WTC11 (cell line): ENCODE measurements at regions not wholly inside any gene's neighbourhood (a gene's known extent, or its start where the extent isn't known, plus 50 kb on each side); places are given as distances from the start of the nearest gene placed in this dataset.

Source experiments
- ATAC-seq: fragments of 200-7000 bp; cut with Tn5 transposase; 2 replicates; pipeline ENCODE4 v1.10.0; 2021; ENCODE audit warnings: mild to moderate bottlenecking, moderate library complexity
- CTCF ChIA-PET: fragments of 300-600 bp; sonication (Branson Sonifier 250); formaldehyde crosslinking; loops from one replicate; lab custom pipeline; 2021; ENCODE audit warnings: antibody characterized with exemption; lab: Charles Lee
- POLR2A ChIA-PET: fragments of 350-600 bp; sonication (Branson Sonifier 250); formaldehyde crosslinking; loops from one replicate; lab custom pipeline; 2021; ENCODE audit warnings: antibody characterized with exemption; lab: Charles Lee
- DNase-seq: peaks from one replicate; pipeline ENCODE4 v3.0.0; 2021; ENCODE audit warnings: low spot score
- H3K27ac Mint-ChIP-seq: 2 replicates; pipeline ENCODE4 v1.8.0; 2021; ENCODE audit warnings: mixed read lengths
- H3K27me3 Mint-ChIP-seq: 2 replicates; pipeline ENCODE4 v1.8.0; 2021; ENCODE audit warnings: low read depth, mild to moderate bottlenecking, moderate library complexity, mixed read lengths
- H3K36me3 Mint-ChIP-seq: 2 replicates; pipeline ENCODE4 v1.8.0; 2021; ENCODE audit warnings: mixed read lengths
- H3K4me1 Mint-ChIP-seq: 2 replicates; pipeline ENCODE4 v1.8.0; 2022; ENCODE audit warnings: mixed read lengths
- H3K4me3 Mint-ChIP-seq: 2 replicates; pipeline ENCODE4 v1.8.0; 2021; ENCODE audit warnings: mild to moderate bottlenecking, moderate library complexity, mixed read lengths
- H3K9me3 Mint-ChIP-seq: 2 replicates; pipeline ENCODE4 v1.8.0; 2021; ENCODE audit warnings: mixed read lengths
- ATF1 ChIP-seq: sonication (generic); formaldehyde crosslinking; IDR thresholded peaks from 2 replicates; pipeline ENCODE4 v1.8.1; 2023; ENCODE audit warnings: mild to moderate bottlenecking, moderate library complexity, missing genetic modification reagents
- ATF6 ChIP-seq: sonication (generic); formaldehyde crosslinking; IDR thresholded peaks from 2 replicates; pipeline ENCODE4 v1.8.1; 2023; ENCODE audit warnings: mild to moderate bottlenecking, missing genetic modification reagents
- E2F5 ChIP-seq: sonication (generic); formaldehyde crosslinking; IDR thresholded peaks from 2 replicates; pipeline ENCODE4 v1.8.1; 2022; ENCODE audit warnings: mild to moderate bottlenecking, moderate library complexity, missing genetic modification reagents
- ELF4 ChIP-seq: sonication (generic); formaldehyde crosslinking; IDR thresholded peaks from 2 replicates; pipeline ENCODE4 v1.8.1; 2022; ENCODE audit warnings: low read depth, mild to moderate bottlenecking, moderate library complexity, missing genetic modification reagents
- ERG ChIP-seq: fragments of 250-450 bp; sonication (Bioruptor Pico); IDR thresholded peaks from 2 replicates; pipeline ENCODE4 v1.8.0; 2021; ENCODE audit warnings: mild to moderate bottlenecking
- ETV6 ChIP-seq: sonication (generic); formaldehyde crosslinking; IDR thresholded peaks from 2 replicates; pipeline ENCODE4 v1.8.1; 2022; ENCODE audit warnings: mild to moderate bottlenecking, missing genetic modification reagents
- FOXP4 ChIP-seq: sonication (generic); formaldehyde crosslinking; IDR thresholded peaks from 2 replicates; pipeline ENCODE4 v1.8.0; 2022; ENCODE audit warnings: mild to moderate bottlenecking, missing genetic modification reagents
- IRF2 ChIP-seq: sonication (generic); formaldehyde crosslinking; IDR thresholded peaks from 2 replicates; pipeline ENCODE4 v1.8.0; 2022; ENCODE audit warnings: low read depth, missing genetic modification reagents, borderline replicate concordance
- JAZF1 ChIP-seq: fragments of 250-450 bp; sonication (Bioruptor Pico); IDR thresholded peaks from 2 replicates; pipeline ENCODE4 v1.9.0; 2021; ENCODE audit warnings: moderate library complexity, mild to moderate bottlenecking, inconsistent platforms
- MLX ChIP-seq: sonication (generic); formaldehyde crosslinking; IDR thresholded peaks from 2 replicates; pipeline ENCODE4 v1.8.1; 2023; ENCODE audit warnings: mild to moderate bottlenecking, missing genetic modification reagents, moderate library complexity
- NFE2L1 ChIP-seq: sonication (generic); formaldehyde crosslinking; IDR thresholded peaks from 2 replicates; pipeline ENCODE4 v1.8.1; 2023; ENCODE audit warnings: missing genetic modification reagents
- RORB ChIP-seq: fragments of 250-450 bp; sonication (Bioruptor Pico); IDR thresholded peaks from 2 replicates; pipeline ENCODE4 v1.9.0; 2021; ENCODE audit warnings: mild to moderate bottlenecking
- SP1 ChIP-seq: sonication (generic); formaldehyde crosslinking; conservative IDR thresholded peaks from 2 replicates; pipeline ENCODE4 v1.8.1; 2022; ENCODE audit warnings: missing genetic modification reagents
- STAT6 ChIP-seq: sonication (generic); formaldehyde crosslinking; conservative IDR thresholded peaks from 2 replicates; pipeline ENCODE4 v1.8.1; 2023; ENCODE audit warnings: mild to moderate bottlenecking, low read depth, missing genetic modification reagents, moderate library complexity
- TCF7 ChIP-seq: sonication (generic); formaldehyde crosslinking; IDR thresholded peaks from 2 replicates; pipeline ENCODE4 v1.8.0; 2022; ENCODE audit warnings: mild to moderate bottlenecking, low read depth, missing genetic modification reagents, moderate library complexity
- USF1 ChIP-seq: sonication (generic); formaldehyde crosslinking; IDR thresholded peaks from 2 replicates; pipeline ENCODE4 v1.8.0; 2022; ENCODE audit warnings: mild to moderate bottlenecking, missing genetic modification reagents
- ZNF138 ChIP-seq: sonication (generic); formaldehyde crosslinking; conservative IDR thresholded peaks from 2 replicates; pipeline ENCODE4 v1.8.1; 2022; ENCODE audit warnings: mild to moderate bottlenecking, moderate library complexity, missing genetic modification reagents
- ZNF317 ChIP-seq: sonication (generic); formaldehyde crosslinking; IDR thresholded peaks from 2 replicates; pipeline ENCODE4 v1.8.1; 2023; ENCODE audit warnings: low read depth, mild to moderate bottlenecking, moderate library complexity, missing genetic modification reagents, borderline replicate concordance
- ZNF423 ChIP-seq: fragments of 250-450 bp; sonication (Bioruptor Pico); IDR thresholded peaks from 2 replicates; pipeline ENCODE4 v2.1.2; 2022; ENCODE audit warnings: mild to moderate bottlenecking, moderate library complexity
- ZNF671 ChIP-seq: fragments of 250-450 bp; sonication (Bioruptor Pico); IDR thresholded peaks from 2 replicates; pipeline ENCODE4 v1.8.0; 2021; ENCODE audit warnings: mild to moderate bottlenecking

GRCh38 chr1:36711480-36711879, 228.8 kb upstream of the CSF3R start:
- H3K9me3 Mint-ChIP-seq: no peaks in the 10 kb centered on the region
- H3K27ac Mint-ChIP-seq: no peak overlapping the region

GRCh38 chr1:36710951-36711350, 228.2 kb upstream of the CSF3R start:
- CTCF ChIA-PET: interaction anchor here (0.6 to 2.7 kb wide), 8 partner anchors 17 to 379 kb away, joined by 3 to 15 read pairs (median 4); no protein-coding TSS in a partner anchor
- Mint-ChIP-seq H3K27ac (no peak overlapping the region), H3K36me3 (no peaks in the 10 kb centered on the region), H3K27me3 (peaks cover 6% of the 10 kb centered on the region; the same call in 1 of the 2 replicates), H3K4me3 (no peak overlapping the region), H3K9me3 (no peaks in the 10 kb centered on the region), H3K4me1 (peaks cover 21% of the 10 kb centered on the region)
- DNase-seq: no peak
- TF ChIP-seq ZNF423 (CRISPR knock-in tag) (no peak), E2F5 (CRISPR knock-in tag) (no peak), ZNF671 (CRISPR knock-in tag) (no peak), MLX (no peak), ETV6 (no peak), USF1 (CRISPR knock-in tag) (no peak)
- no peak for ATAC-seq
- POLR2A ChIA-PET: no interaction called here

More at GRCh38 chr1:36711480-36711879, 228.8 kb upstream of the CSF3R start:
- POLR2A ChIA-PET: no interaction called here
- peak; percentile 50; the same call in 1 of the 2 replicates for ATAC-seq
- Mint-ChIP-seq H3K27me3 (peaks cover 6% of the 10 kb centered on the region; the same call in 1 of the 2 replicates), H3K36me3 (no peaks in the 10 kb centered on the region), H3K4me3 (no peak overlapping the region), H3K4me1 (peaks cover 21% of the 10 kb centered on the region)
- DNase-seq: no peak
- CTCF ChIA-PET: interaction anchor here (0.8 to 2.7 kb wide), 9 partner anchors 18 to 378 kb away, joined by 3 to 15 read pairs (median 4); no protein-coding TSS in a partner anchor
- no peak for TF ChIP-seq ZNF317 (CRISPR knock-in tag)
- no peak for TF ChIP-seq ZNF423 (CRISPR knock-in tag)
- TF ChIP-seq JAZF1 (CRISPR knock-in tag): no peak
- no peak for TF ChIP-seq TCF7 (CRISPR knock-in tag)
- no peak for TF ChIP-seq NFE2L1 (CRISPR knock-in tag)
- no peak for TF ChIP-seq ATF6 (CRISPR knock-in tag)
- no peak for TF ChIP-seq IRF2
- TF ChIP-seq SP1 (CRISPR knock-in tag): no peak
- TF ChIP-seq ETV6: no peak
- TF ChIP-seq ZNF138 (CRISPR knock-in tag): no peak

GRCh38 chr1:36709869-36710481, 227.3 kb upstream of the CSF3R start:
- H3K27me3 Mint-ChIP-seq: peaks cover 3% of the 10 kb centered on the region; the same call in 1 of the 2 replicates
- POLR2A ChIA-PET: no interaction called here
- no peak overlapping the region for H3K4me3 Mint-ChIP-seq
- ATAC-seq: no peak
- no peaks in the 10 kb centered on the region for H3K36me3 Mint-ChIP-seq
- H3K9me3 Mint-ChIP-seq: no peaks in the 10 kb centered on the region
- H3K4me1 Mint-ChIP-seq: peaks cover 21% of the 10 kb centered on the region
- no peak for DNase-seq
- CTCF ChIA-PET: interaction anchor here (0.6 to 2.7 kb wide), 7 partner anchors 22 to 380 kb away, joined by 3 to 15 read pairs (median 3); no protein-coding TSS in a partner anchor
- no peak overlapping the region for H3K27ac Mint-ChIP-seq
- TF ChIP-seq RORB: no peak
- no peak for TF ChIP-seq FOXP4
- TF ChIP-seq ATF1 (CRISPR knock-in tag): no peak
- no peak for TF ChIP-seq STAT6 (CRISPR knock-in tag)
- TF ChIP-seq ELF4 (CRISPR knock-in tag): no peak
- TF ChIP-seq ERG (CRISPR knock-in tag): no peak
